Neuronal stem cell (in vitro differentiated cells): ENCODE measurements at regions not wholly inside any gene's neighbourhood (a gene's known extent, or its start where the extent isn't known, plus 50 kb on each side); places are given as distances from the start of the nearest gene placed in this dataset.

ENCODE experiments used
- DNase-seq: peaks from one replicate; pipeline ENCODE4 v3.0.0-alpha.2; 2013; ENCODE audit warnings: low spot score
- H2AFZ ChIP-seq: one replicate; pipeline ENCODE4 v1.6.1; 2013; ENCODE audit warnings: mild to moderate bottlenecking, low read length, inconsistent platforms
- H2AK5ac ChIP-seq: 2 replicates; pipeline ENCODE4 v1.6.1; 2013; ENCODE audit warnings: low read depth, mild to moderate bottlenecking, inconsistent platforms, low read length, moderate library complexity, mixed read lengths
- H2BK120ac ChIP-seq: 2 replicates; pipeline ENCODE4 v1.6.1; 2013; ENCODE audit warnings: low read depth, mild to moderate bottlenecking, inconsistent platforms, low read length, moderate library complexity, mixed read lengths
- H2BK12ac ChIP-seq: one replicate; pipeline ENCODE4 v1.6.1; 2013; ENCODE audit warnings: low read length, inconsistent platforms
- H2BK15ac ChIP-seq: 2 replicates; pipeline ENCODE4 v1.6.1; 2013; ENCODE audit warnings: mild to moderate bottlenecking, low read length, inconsistent platforms, mixed read lengths
- H2BK5ac ChIP-seq: one replicate; pipeline ENCODE4 v1.6.1; 2013; ENCODE audit warnings: inconsistent platforms, mild to moderate bottlenecking, low read length, moderate library complexity
- H3K14ac ChIP-seq: one replicate; pipeline ENCODE4 v1.6.1; 2013; ENCODE audit warnings: low read length, inconsistent platforms
- H3K18ac ChIP-seq: 2 replicates; pipeline ENCODE4 v1.6.1; 2013; ENCODE audit warnings: low read length, inconsistent platforms
- H3K23ac ChIP-seq: 2 replicates; pipeline ENCODE4 v1.6.1; 2013; ENCODE audit warnings: low read depth, mild to moderate bottlenecking, mixed read lengths, low read length, inconsistent platforms; ENCODE audit not compliant: poor library complexity
- H3K27ac ChIP-seq: replicated peaks from 3 replicates; pipeline ENCODE4 v1.5.1; 2013; ENCODE audit warnings: low read length, inconsistent platforms
- H3K27me3 ChIP-seq, 3 experiments: 2 replicates each; pipeline ENCODE4 v1.6.1; 2013; ENCODE audit warnings: low read length in 3 of 3, mild to moderate bottlenecking in 2 of 3, inconsistent platforms in 1 of 3, low read depth in 1 of 3, mixed read lengths in 1 of 3, moderate library complexity in 1 of 3; ENCODE audit not compliant: control insufficient read depth in 3 of 3, insufficient read depth in 3 of 3
- H3K36me3 ChIP-seq, 2 donors: replicated peaks in 1 of 2; 2 replicates each; pipeline ENCODE4 v1.6.1; 2013; ENCODE audit warnings: low read length in 2 of 2; ENCODE audit not compliant: control insufficient read depth in 2 of 2, insufficient read depth in 2 of 2
- H3K4ac ChIP-seq: 2 replicates; pipeline ENCODE4 v1.6.1; 2013; ENCODE audit warnings: inconsistent platforms, mild to moderate bottlenecking, low read length, moderate library complexity
- H3K4me1 ChIP-seq, 2 donors: 1 replicate in 1 of 2; 2 replicates in 1 of 2; pipeline ENCODE4 v1.6.1; 2013; ENCODE audit warnings: low read length in 2 of 2, low read depth in 1 of 2; ENCODE audit not compliant: control insufficient read depth in 2 of 2, insufficient read depth in 1 of 2
- H3K4me2 ChIP-seq: one replicate; pipeline ENCODE4 v1.6.1; 2013; ENCODE audit warnings: mild to moderate bottlenecking, low read length, inconsistent platforms; ENCODE audit not compliant: insufficient read depth, poor library complexity, severe bottlenecking
- H3K4me3 ChIP-seq, 2 donors: 2 replicates each; pipeline ENCODE4 v1.5.1; 2013; ENCODE audit warnings: low read length in 2 of 2, mild to moderate bottlenecking in 2 of 2, inconsistent platforms in 1 of 2, moderate library complexity in 1 of 2
- H3K79me1 ChIP-seq: one replicate; pipeline ENCODE4 v1.6.1; 2013; ENCODE audit warnings: low read depth, mild to moderate bottlenecking, inconsistent platforms, low read length, moderate library complexity
- H3K9ac ChIP-seq: one replicate; pipeline ENCODE4 v1.6.1; 2013; ENCODE audit warnings: mild to moderate bottlenecking, low read depth, low read length, inconsistent platforms; ENCODE audit not compliant: poor library complexity
- H3K9me3 ChIP-seq, 2 donors: replicated peaks in 1 of 2; 2 replicates each; pipeline versions ENCODE3 to v1.6.1; 2013; ENCODE audit warnings: low read length in 2 of 2, mild to moderate bottlenecking in 2 of 2, inconsistent platforms in 1 of 2, low read depth in 1 of 2, mixed read lengths in 1 of 2, moderate library complexity in 1 of 2; ENCODE audit not compliant: control insufficient read depth in 2 of 2, insufficient read depth in 1 of 2
- H4K8ac ChIP-seq: one replicate; pipeline ENCODE4 v1.6.1; 2013; ENCODE audit warnings: low read depth, mild to moderate bottlenecking, inconsistent platforms, low read length, moderate library complexity
- H4K91ac ChIP-seq: one replicate; pipeline ENCODE4 v1.6.1; 2013; ENCODE audit warnings: low read length, low read depth, mild to moderate bottlenecking, inconsistent platforms; ENCODE audit not compliant: poor library complexity
- WGBS, 2 donors: extraction: QIAGEN DNeasy Blood & Tissue Kit; methylation state at CpG; one replicate each; pipeline ENCODE4 v1.1.7; 2013; ENCODE audit warnings: missing lambda C conversion rate in 2 of 2, mixed read lengths in 1 of 2; ENCODE audit not compliant: insufficient read length in 2 of 2, insufficient replicate concordance in 1 of 2; ENCODE audit errors: extremely low coverage in 2 of 2; 5-methylcytosine and 5-hydroxymethylcytosine counted together

- H4K91ac ChIP-seq, result no peak overlapping the region
- H3K36me3 ChIP-seq, result no peaks in the 10 kb centered on the region
- no peak for DNase-seq
- no peak overlapping the region for H3K4me3 ChIP-seq
- H3K14ac ChIP-seq, result no peak overlapping the region
- no peak overlapping the region for H3K27ac ChIP-seq
- no peak overlapping the region for H2BK120ac ChIP-seq
- H2BK15ac ChIP-seq, result no peak overlapping the region
- H3K18ac ChIP-seq, result no peak overlapping the region
- no peak overlapping the region for H2AK5ac ChIP-seq
- H3K4ac ChIP-seq, result no peak overlapping the region
- no CpG with 5 or more reads among the region's 2 CpGs for WGBS, 2 donors
- no peaks in the 10 kb centered on the region for H3K79me1 ChIP-seq
- H3K9me3 ChIP-seq, result no peaks in the 10 kb centered on the region
- no peaks in the 10 kb centered on the region for H3K27me3 ChIP-seq
- no peak overlapping the region for H3K4me2 ChIP-seq
- no peak overlapping the region for H3K23ac ChIP-seq
- H3K9ac ChIP-seq, result no peak overlapping the region
- no peak overlapping the region for H4K8ac ChIP-seq
- H3K4me1 ChIP-seq, result no peaks in the 10 kb centered on the region
- no peak overlapping the region for H2AFZ ChIP-seq
- H2BK12ac ChIP-seq, result no peak overlapping the region
- H2BK5ac ChIP-seq, result no peak overlapping the region
Measured at GRCh38 chr12:90484094-90484493, 470.9 kb downstream of the CCER1 start.

DNA sequence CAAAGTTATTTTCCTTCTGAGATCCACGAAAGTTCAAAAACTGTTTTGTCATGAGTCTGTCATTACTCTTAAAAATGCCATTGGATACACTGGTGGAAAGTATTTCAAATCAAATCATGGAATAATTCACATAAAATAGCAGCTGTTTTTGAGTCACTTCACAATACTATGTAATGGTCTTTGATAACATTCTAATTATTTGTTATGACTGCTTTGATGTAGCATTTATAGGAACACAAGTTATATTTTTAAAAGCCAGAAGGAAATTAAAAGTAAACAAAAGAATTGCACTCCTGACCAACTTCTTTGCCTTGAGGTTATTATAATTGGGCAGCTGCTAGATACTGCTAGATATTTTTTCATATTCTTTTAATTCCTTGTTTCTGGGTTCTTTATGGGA, 473.2 kb downstream of the CCER1 start:
- H2BK120ac ChIP-seq, result no peak overlapping the region
- no peaks in the 10 kb centered on the region for H3K27me3 ChIP-seq
- no CpG with 5 or more reads among the region's 1 CpG for WGBS, 2 donors
- no peak overlapping the region for H3K4ac ChIP-seq
- no peak overlapping the region for H3K23ac ChIP-seq
- H3K27ac ChIP-seq, result no peak overlapping the region
- no peak overlapping the region for H3K18ac ChIP-seq
- no peak overlapping the region for H3K4me3 ChIP-seq
- H2AFZ ChIP-seq, result no peak overlapping the region
- H2BK15ac ChIP-seq, result no peak overlapping the region
- H3K14ac ChIP-seq, result no peak overlapping the region
- H2BK12ac ChIP-seq, result no peak overlapping the region
- H4K8ac ChIP-seq, result no peak overlapping the region
- H3K79me1 ChIP-seq, result no peaks in the 10 kb centered on the region
- no peak overlapping the region for H2BK5ac ChIP-seq
- no peak overlapping the region for H3K9ac ChIP-seq
- H3K36me3 ChIP-seq, result no peaks in the 10 kb centered on the region
- no peak for DNase-seq
- no peak overlapping the region for H2AK5ac ChIP-seq
- H3K9me3 ChIP-seq, result no peaks in the 10 kb centered on the region
- no peak overlapping the region for H3K4me2 ChIP-seq
- no peaks in the 10 kb centered on the region for H3K4me1 ChIP-seq
- no peak overlapping the region for H4K91ac ChIP-seq

DNA sequence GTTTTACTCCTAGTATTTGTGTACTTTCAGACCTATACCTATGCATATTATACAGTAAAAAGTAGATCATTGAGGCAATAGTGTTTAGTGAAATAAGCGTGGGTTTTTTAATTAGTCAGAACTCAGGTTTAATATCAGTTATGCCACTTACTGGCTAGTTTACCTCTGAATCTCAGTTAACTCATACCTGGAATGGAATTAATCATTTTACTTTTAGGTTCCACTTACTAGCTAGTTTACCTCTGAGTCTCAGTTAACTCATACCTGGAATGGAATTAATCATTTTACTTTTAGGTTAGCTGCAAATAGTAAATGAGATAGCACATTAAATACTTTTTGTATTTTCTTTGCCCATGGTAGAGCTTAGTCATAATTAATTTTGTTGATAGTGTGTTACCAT, 475.7 kb downstream of the CCER1 start:
- Histone ChIP-seq H3K4ac (no peak overlapping the region), H3K4me3 (no peak overlapping the region), H2AK5ac (no peak overlapping the region), H3K36me3 (no peaks in the 10 kb centered on the region), H2BK12ac (no peak overlapping the region), H4K8ac (no peak overlapping the region), H2AFZ (no peak overlapping the region), H3K14ac (no peak overlapping the region), H3K27ac (no peak overlapping the region), H2BK120ac (no peak overlapping the region), H3K9me3 (no peaks in the 10 kb centered on the region), H3K9ac (no peak overlapping the region), H3K27me3 (no peaks in the 10 kb centered on the region), H3K23ac (no peak overlapping the region), H3K4me2 (no peak overlapping the region), H2BK5ac (no peak overlapping the region), H4K91ac (no peak overlapping the region), H3K4me1 (no peaks in the 10 kb centered on the region), H3K18ac (no peak overlapping the region), H3K79me1 (no peaks in the 10 kb centered on the region), H2BK15ac (no peak overlapping the region)
- no CpG with 5 or more reads among the region's 1 CpG for WGBS, 2 donors
- DNase-seq, result no peak

DNA sequence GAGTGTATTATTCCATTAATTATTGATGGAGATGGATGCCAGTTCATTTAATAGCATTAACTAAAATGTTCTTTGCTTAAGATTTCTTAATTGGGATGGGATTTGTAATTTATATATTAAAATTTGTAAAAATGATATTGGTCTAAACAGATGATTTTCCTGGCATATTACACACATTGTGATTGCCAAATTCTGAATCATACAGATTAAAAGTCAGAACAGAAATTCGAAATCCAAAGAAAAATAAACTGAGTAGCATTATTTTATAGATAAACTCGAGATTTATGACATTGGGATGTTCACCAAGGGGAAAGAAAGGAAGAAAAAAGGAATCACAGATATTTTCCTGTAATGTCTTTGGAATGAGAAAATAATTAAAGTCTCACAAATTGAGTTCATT, 481.1 kb downstream of the CCER1 start:
- no peaks in the 10 kb centered on the region for H3K79me1 ChIP-seq
- H4K8ac ChIP-seq, result no peak overlapping the region

More for the DNA sequence above, 481.1 kb downstream of the CCER1 start:
- Histone ChIP-seq H2BK5ac (no peak overlapping the region), H3K18ac (no peak overlapping the region), H3K23ac (no peak overlapping the region), H3K4ac (no peak overlapping the region), H3K9me3 (no peaks in the 10 kb centered on the region), H4K91ac (no peak overlapping the region), H2BK12ac (no peak overlapping the region), H2BK15ac (no peak overlapping the region), H3K27ac (no peak overlapping the region), H3K9ac (no peak overlapping the region), H3K27me3 (no peaks in the 10 kb centered on the region), H3K4me2 (no peak overlapping the region), H3K4me1 (no peaks in the 10 kb centered on the region), H3K36me3 (no peaks in the 10 kb centered on the region), H2AK5ac (no peak overlapping the region), H2AFZ (no peak overlapping the region), H3K14ac (no peak overlapping the region), H3K4me3 (no peak overlapping the region), H2BK120ac (no peak overlapping the region)
- no CpG with 5 or more reads among the region's 2 CpGs for WGBS, 2 donors
- DNase-seq, result no peak
